Transverse colon (tissue), 4 donors: ENCODE measurements at regions not wholly inside any gene's neighbourhood (a gene's known extent, or its start where the extent isn't known, plus 50 kb on each side); places are given as distances from the start of the nearest gene placed in this dataset.

Experiments used
- DNase-seq: peaks from one replicate; pipeline ENCODE4 v3.0.0-alpha.2; 2019
- H3K27ac ChIP-seq, 4 donors: fragments of 200-600 bp; sonication (generic); 2 replicates each; pipeline ENCODE4 v1.5.1; 2016 to 2018; ENCODE audit warnings: inconsistent platforms in 4 of 4
- H3K27me3 ChIP-seq: fragments of 200-600 bp; sonication (generic); 2 replicates; pipeline ENCODE4 v1.5.1; 2017; ENCODE audit warnings: inconsistent platforms
- H3K36me3 ChIP-seq, 4 donors: fragments of 200-600 bp; sonication (generic); 2 replicates each; pipeline ENCODE4 v1.5.1; 2017 to 2019; ENCODE audit warnings: inconsistent platforms in 4 of 4
- H3K4me1 ChIP-seq, 4 donors: fragments of 200-600 bp; sonication (generic); 2 replicates each; pipeline ENCODE4 v1.5.1; 2017 to 2020; ENCODE audit warnings: inconsistent platforms in 4 of 4
- H3K4me3 ChIP-seq, 4 donors: fragments of 200-600 bp; sonication (generic); 1 replicate in 1 of 4; 2 replicates in 3 of 4; pipeline versions ENCODE4 v1.5.1 to v1.6.1; 2017 to 2019; ENCODE audit warnings: inconsistent platforms in 4 of 4
- H3K9me3 ChIP-seq, 2 donors: fragments of 200-600 bp; sonication (generic); 2 replicates each; pipeline ENCODE4 v1.5.1; 2017 to 2019; ENCODE audit warnings: inconsistent platforms in 2 of 2
- CTCF ChIP-seq, 5 experiments: fragments of 200-600 bp in 3 of 5; fragments of 450-650 bp in 2 of 5; sonication (generic) in 3 of 5; IDR thresholded peaks; 1 replicate in 2 of 5; 2 replicates in 3 of 5; pipeline ENCODE4 v1.5.1; 2016 to 2017; ENCODE audit warnings: antibody characterized with exemption in 5 of 5, inconsistent platforms in 3 of 5, mild to moderate bottlenecking in 2 of 5, moderate library complexity in 1 of 5
- EP300 ChIP-seq: sonication (generic); formaldehyde crosslinking; IDR thresholded peaks from one replicate; pipeline ENCODE4 v1.6.1; 2017; ENCODE audit warnings: antibody characterized with exemption, low read depth
- POLR2A ChIP-seq: fragments of 450-650 bp; IDR thresholded peaks from one replicate; pipeline ENCODE4 v1.6.1; 2016; ENCODE audit warnings: antibody characterized with exemption, mild to moderate bottlenecking, moderate library complexity
- POLR2AphosphoS5 ChIP-seq, 3 donors: sonication (generic); formaldehyde crosslinking; IDR thresholded peaks; one replicate each; pipeline ENCODE4 v1.6.1; 2016; ENCODE audit warnings: antibody characterized with exemption in 3 of 3
- WGBS, 2 donors: methylation state at CpG; one replicate each; pipeline ENCODE4 v1.1.5; 2018; ENCODE audit warnings: low coverage in 1 of 2; 5-methylcytosine and 5-hydroxymethylcytosine counted together
- in situ Hi-C, 4 donors: fragments of 200-750 bp; cut with MboI; loops; one replicate each; pipeline versions ENCODE4 v1.15.0 to v1.15.1; 2017; ENCODE audit warnings: low sequenced_read_pairs in 3 of 4, low pct_ligation_motif_present in 1 of 4, low pct_unique_long_range_greater_than_20kb in 1 of 4
- intact Hi-C: fragments of 100-400 bp; cut with DNase I; formaldehyde crosslinking; loops from one replicate; pipeline ENCODE4 v1.15.1; 2023; ENCODE audit warnings: low total_unique reads

GRCh38 chr4:60590116-60590515 is 610.0 kb upstream of the ADGRL3 start:
- Histone ChIP-seq H3K27me3 (no peaks in the 10 kb centered on the region), H3K27ac (no peak overlapping the region), H3K4me1 (no peaks in the 10 kb centered on the region), H3K4me3 (no peak overlapping the region), H3K9me3 (no peaks in the 10 kb centered on the region), H3K36me3 (no peaks in the 10 kb centered on the region)
- in situ Hi-C loops = no loop called here
- no peak for TF ChIP-seq POLR2A
- TF ChIP-seq EP300 = no peak
- no peak for TF ChIP-seq POLR2AphosphoS5 (IDR thresholded peaks at IDR 0.05)
- TF ChIP-seq CTCF (IDR thresholded peaks at IDR 0.05) = no peak
- DNase-seq = no peak
- intact Hi-C loops = no loop called here

GRCh38 chr4:60605646-60606354 is 594.3 kb upstream of the ADGRL3 start:
- TF ChIP-seq POLR2A (no peak), CTCF (IDR thresholded peaks at IDR 0.05) (no peak), EP300 (no peak), POLR2AphosphoS5 (IDR thresholded peaks at IDR 0.05) (no peak)
- WGBS, 2 donors = 51 to 68% methylated on average over 2 of the region's 2 CpGs
- intact Hi-C loops = no loop called here

GRCh38 chr4:60611762-60612496 is 588.2 kb upstream of the ADGRL3 start:
- 63 to 79% methylated on average over 5 to 9 of the region's 9 CpGs for WGBS, 2 donors
- no peaks in the 10 kb centered on the region for H3K27me3 ChIP-seq
- no peak overlapping the region for H3K4me3 ChIP-seq
- intact Hi-C loops = no loop called here
- DNase-seq = no peak
- no peaks in the 10 kb centered on the region for H3K36me3 ChIP-seq
- no peaks in the 10 kb centered on the region for H3K4me1 ChIP-seq
- no peak overlapping the region for H3K27ac ChIP-seq
- TF ChIP-seq CTCF (IDR thresholded peaks at IDR 0.05) (no peak), EP300 (no peak), POLR2A (no peak), POLR2AphosphoS5 (IDR thresholded peaks at IDR 0.05) (no peak)
- H3K9me3 ChIP-seq = no peaks in the 10 kb centered on the region
- in situ Hi-C loops = no loop called here

More at GRCh38 chr4:60605646-60606354, 594.3 kb upstream of the ADGRL3 start:
- DNase-seq = no peak
- no peak overlapping the region for H3K27ac ChIP-seq
- no peaks in the 10 kb centered on the region for H3K36me3 ChIP-seq
- no peaks in the 10 kb centered on the region for H3K4me1 ChIP-seq
- in situ Hi-C loops = no loop called here
- H3K27me3 ChIP-seq = no peaks in the 10 kb centered on the region
- H3K4me3 ChIP-seq = no peak overlapping the region
- no peaks in the 10 kb centered on the region for H3K9me3 ChIP-seq

- no peak for TF ChIP-seq POLR2AphosphoS5 (IDR thresholded peaks at IDR 0.05)
- Histone ChIP-seq H3K36me3 (no peaks in the 10 kb centered on the region), H3K27me3 (no peaks in the 10 kb centered on the region), H3K4me3 (no peak overlapping the region), H3K27ac (no peak overlapping the region), H3K9me3 (no peaks in the 10 kb centered on the region), H3K4me1 (no peaks in the 10 kb centered on the region)
- DNase-seq = no peak
- 79 to 81% methylated on average over 4 of the region's 4 CpGs for WGBS, 2 donors
- in situ Hi-C loops = no loop called here
- intact Hi-C loops = no loop called here
Observed at GRCh38 chr4:60617731-60618130, 582.4 kb upstream of the ADGRL3 start.
